Fibroblast of villous mesenchyme (primary cell): ENCODE measurements at regions not wholly inside any gene's neighbourhood (a gene's known extent, or its start where the extent isn't known, plus 50 kb on each side); places are given as distances from the start of the nearest gene placed in this dataset.

ENCODE experiments used
- DNase-seq: peaks from one replicate; pipeline ENCODE4 v3.0.0-alpha.2; 2010; ENCODE audit warnings: low read depth
- H3K4me3 ChIP-seq: 2 replicates; pipeline ENCODE4 v1.5.1; 2011; ENCODE audit warnings: low read depth, mild to moderate bottlenecking, low read length
- CTCF ChIP-seq: IDR thresholded peaks from 2 replicates; pipeline ENCODE4 v1.5.1; 2012; ENCODE audit warnings: low read depth, mild to moderate bottlenecking, low read length; ENCODE audit not compliant: insufficient read depth

- no peak for DNase-seq
- no peak overlapping the region for H3K4me3 ChIP-seq
- no peak for TF ChIP-seq CTCF
Observed at GRCh38 chr7:68272507-68272906, 1275.9 kb downstream of the TYW1 start.

DNA sequence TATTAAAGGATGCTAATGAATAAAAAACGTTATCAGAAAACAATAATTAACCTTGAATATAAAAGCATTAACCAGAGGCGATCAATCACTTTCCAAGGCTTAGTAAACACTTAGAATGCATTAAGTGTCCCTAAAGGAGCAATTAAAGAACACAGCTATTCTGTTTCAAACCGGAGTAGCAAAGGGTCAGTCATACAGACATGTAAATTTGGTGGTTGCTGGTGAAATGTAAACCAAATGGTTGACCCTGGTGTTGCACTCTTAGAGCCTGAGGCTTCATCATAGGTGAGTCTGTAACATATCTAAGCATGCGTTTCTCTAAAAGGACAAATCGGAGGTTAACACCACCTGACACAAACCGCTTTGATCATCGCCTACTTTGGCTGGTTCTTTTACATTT lies 1280.1 kb downstream of the TYW1 start:
- no peak for TF ChIP-seq CTCF
- H3K4me3 ChIP-seq, result no peak overlapping the region
- no peak for DNase-seq

DNA sequence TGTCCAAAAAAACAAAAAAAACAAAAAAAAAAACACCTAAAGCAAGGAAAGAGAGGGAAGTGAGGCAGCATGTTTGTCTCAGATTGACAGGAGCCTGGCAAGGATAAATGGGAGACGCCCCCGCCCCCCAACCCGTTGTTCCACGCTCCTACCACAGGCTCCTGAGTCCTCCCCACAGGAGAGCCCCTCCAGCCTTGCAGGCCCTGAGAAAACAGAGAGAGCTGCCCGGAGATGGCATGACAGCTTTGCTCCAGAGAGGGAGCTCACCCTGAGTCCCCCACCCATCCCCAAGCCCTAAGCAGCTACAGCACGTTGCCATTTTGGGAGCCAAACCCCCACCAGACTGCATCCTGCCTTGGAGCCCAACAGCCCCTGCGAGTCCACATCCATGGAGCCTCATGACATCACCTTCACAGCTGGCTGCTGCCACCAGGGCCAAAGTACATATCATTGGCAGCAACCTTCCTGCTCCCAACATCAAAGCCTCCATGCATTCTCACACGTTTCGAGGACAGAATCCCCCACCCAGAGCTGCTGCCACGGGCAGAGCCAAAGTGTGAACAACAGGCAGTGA lies 1283.3 kb downstream of the TYW1 start:
- no peak for DNase-seq
- no peak for TF ChIP-seq CTCF
- no peak overlapping the region for H3K4me3 ChIP-seq

DNA sequence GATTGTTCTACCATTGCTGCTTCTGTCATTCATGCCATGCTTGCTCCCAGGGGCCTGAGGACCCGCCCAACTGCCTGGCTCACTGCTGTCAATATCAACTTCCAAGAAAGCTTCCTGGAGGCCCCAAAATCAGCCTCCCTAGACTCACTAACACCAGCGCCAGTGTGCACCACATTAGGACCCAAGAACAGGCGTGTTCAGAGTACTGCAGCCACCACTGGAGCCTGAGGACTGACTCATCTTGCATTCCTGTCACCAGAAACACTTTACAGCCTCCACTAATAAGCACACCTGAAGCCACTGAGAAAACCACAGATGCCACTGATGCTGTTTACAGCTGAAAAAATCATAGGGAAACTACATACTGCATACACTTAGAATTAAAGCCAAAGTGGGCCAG lies 1284.3 kb downstream of the TYW1 start:
- DNase-seq, result no peak
- no peak overlapping the region for H3K4me3 ChIP-seq
- no peak for TF ChIP-seq CTCF

- TF ChIP-seq CTCF, result no peak
Observed at GRCh38 chr7:68288144-68288593, 1291.5 kb downstream of the TYW1 start.

DNA sequence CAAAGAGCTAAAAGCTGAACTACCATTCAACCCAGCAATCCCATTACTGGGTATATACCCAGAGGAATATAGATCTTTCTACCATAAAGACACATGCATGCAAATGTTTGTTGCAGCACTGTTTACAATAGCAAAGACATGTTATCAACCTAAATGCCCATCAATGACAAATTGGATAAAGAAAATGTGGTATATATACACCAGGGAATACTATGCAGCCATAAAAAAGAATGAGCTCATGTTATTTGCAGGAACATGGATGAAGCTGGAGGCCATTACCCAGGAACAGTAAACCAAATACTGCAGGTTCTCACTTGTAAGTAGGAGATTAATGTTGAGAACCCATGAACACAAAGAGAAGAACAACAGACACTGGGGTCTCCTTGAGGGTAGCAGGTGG lies 1295.1 kb downstream of the TYW1 start:
- H3K4me3 ChIP-seq, result no peak overlapping the region
- no peak for DNase-seq
- TF ChIP-seq CTCF, result no peak

More at GRCh38 chr7:68288144-68288593, 1291.5 kb downstream of the TYW1 start:
- H3K4me3 ChIP-seq, result no peak overlapping the region
- DNase-seq, result no peak

DNA sequence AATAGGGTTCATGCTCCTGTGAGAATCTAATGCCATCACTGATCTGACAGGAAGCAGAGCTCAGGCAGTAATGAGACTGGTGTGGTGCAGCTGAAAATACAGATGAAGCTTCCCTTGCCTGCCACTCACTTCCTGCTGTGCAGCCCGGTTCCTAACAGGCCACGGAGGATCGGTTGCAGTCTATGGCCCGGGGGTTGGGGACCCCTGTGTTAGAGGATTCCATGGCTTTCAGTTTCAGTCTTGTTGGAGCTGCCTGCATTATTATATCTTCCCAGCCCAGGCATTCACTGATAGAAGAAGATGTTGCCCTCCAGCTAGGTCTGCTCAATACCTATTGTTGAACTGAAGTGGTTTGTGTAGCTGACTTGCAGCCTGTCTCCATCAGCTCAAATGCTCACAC lies 1298.8 kb downstream of the TYW1 start:
- no peak for TF ChIP-seq CTCF
- H3K4me3 ChIP-seq, result no peak overlapping the region
- no peak for DNase-seq
